ENCODE measurements at regions not wholly inside any gene's neighbourhood (a gene's known extent, or its start where the extent isn't known, plus 50 kb on each side); places are given as distances from the start of the nearest gene placed in this dataset.

DNA sequence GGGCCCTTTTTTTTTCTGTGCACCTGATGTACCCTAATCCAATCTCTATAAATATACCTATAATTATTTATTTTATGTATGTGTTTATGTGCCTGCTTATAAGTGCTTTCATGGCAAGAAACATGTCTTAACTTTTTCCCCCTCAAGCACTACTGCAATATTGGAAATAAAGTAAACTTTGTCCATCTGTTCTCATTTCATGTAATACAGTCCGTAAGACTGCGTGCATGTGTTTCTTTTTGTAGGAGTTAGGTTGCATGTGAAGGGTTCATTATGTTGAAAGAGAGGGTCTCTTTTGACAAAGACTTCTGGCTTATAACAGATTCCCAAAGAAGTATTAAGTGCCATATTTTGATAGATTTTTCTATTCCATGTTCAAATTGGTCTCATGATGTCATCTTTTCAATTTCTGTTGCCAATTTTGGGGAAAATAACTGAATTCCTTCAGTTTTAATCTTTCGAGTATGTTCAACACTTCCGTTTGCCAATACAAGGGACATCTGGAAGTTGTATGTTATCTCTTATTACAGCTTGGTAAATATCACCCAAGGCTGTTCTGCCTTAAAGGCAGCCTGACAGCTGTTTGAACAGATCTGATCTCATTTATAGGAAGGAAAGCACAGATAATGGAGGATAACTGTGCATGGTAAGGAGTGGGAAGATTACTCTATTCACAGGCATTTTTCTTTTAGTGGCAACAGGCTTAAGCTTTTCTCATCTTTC is 273.1 kb upstream of the SGO1 start:
- intact Hi-C loops (cut with micrococcal nuclease), result no loop called here
- BruUV-seq (replicated peaks), result no TSS peak
- ChIA-PET CTCF (interaction anchor here (0.7 kb wide), 1 partner anchor 48 kb away, joined by 3 read pairs; no protein-coding TSS in a partner anchor), POLR2A (no interaction called here)
- TF ChIP-seq, protein P1, sequence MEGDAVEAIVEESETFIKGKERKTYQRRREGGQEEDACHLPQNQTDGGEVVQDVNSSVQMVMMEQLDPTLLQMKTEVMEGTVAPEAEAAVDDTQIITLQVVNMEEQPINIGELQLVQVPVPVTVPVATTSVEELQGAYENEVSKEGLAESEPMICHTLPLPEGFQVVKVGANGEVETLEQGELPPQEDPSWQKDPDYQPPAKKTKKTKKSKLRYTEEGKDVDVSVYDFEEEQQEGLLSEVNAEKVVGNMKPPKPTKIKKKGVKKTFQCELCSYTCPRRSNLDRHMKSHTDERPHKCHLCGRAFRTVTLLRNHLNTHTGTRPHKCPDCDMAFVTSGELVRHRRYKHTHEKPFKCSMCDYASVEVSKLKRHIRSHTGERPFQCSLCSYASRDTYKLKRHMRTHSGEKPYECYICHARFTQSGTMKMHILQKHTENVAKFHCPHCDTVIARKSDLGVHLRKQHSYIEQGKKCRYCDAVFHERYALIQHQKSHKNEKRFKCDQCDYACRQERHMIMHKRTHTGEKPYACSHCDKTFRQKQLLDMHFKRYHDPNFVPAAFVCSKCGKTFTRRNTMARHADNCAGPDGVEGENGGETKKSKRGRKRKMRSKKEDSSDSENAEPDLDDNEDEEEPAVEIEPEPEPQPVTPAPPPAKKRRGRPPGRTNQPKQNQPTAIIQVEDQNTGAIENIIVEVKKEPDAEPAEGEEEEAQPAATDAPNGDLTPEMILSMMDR (IDR thresholded peaks at IDR 0.05; ENCODE audit: unreplicated experiment), result no peak
- DNase-seq (ENCODE audit: unreplicated experiment), result no peak
- H3K36me3 Mint-ChIP-seq (ENCODE audit: insufficient read depth, unreplicated experiment), result no peaks in the 10 kb centered on the region
- H3K4me3 Mint-ChIP-seq (ENCODE audit: unreplicated experiment), result no peak overlapping the region
- H3K27me3 Mint-ChIP-seq (ENCODE audit: insufficient read depth, unreplicated experiment), result no peaks in the 10 kb centered on the region
- H3K9me3 Mint-ChIP-seq (ENCODE audit: unreplicated experiment), result peaks cover 10% of the 10 kb centered on the region
- no peak overlapping the region for H3K27ac Mint-ChIP-seq (ENCODE audit: low read depth, unreplicated experiment)
- no peaks in the 10 kb centered on the region for H3K4me1 Mint-ChIP-seq (ENCODE audit: insufficient read depth, unreplicated experiment)

GRCh38 chr3:20456511-20456910 is 270.5 kb upstream of the SGO1 start:
- H3K27ac Mint-ChIP-seq (ENCODE audit: low read depth, unreplicated experiment), result no peak overlapping the region
- no peaks in the 10 kb centered on the region for H3K27me3 Mint-ChIP-seq (ENCODE audit: insufficient read depth, unreplicated experiment)
- no TSS peak for BruUV-seq (replicated peaks)
- no peaks in the 10 kb centered on the region for H3K9me3 Mint-ChIP-seq (ENCODE audit: unreplicated experiment)
- no peaks in the 10 kb centered on the region for H3K36me3 Mint-ChIP-seq (ENCODE audit: insufficient read depth, unreplicated experiment)
- ChIA-PET CTCF (interaction anchor here (0.7 kb wide), 1 partner anchor 1454 kb away, joined by 3 read pairs; no protein-coding TSS in a partner anchor), POLR2A (interaction anchor here (0.8 kb wide), 1 partner anchor 1886 kb away, joined by 4 read pairs; no protein-coding TSS in a partner anchor)
- no peak for DNase-seq (ENCODE audit: unreplicated experiment)
- H3K4me1 Mint-ChIP-seq (ENCODE audit: insufficient read depth, unreplicated experiment), result no peaks in the 10 kb centered on the region
- H3K4me3 Mint-ChIP-seq (ENCODE audit: unreplicated experiment), result no peak overlapping the region
- TF ChIP-seq, protein P1 (IDR thresholded peaks at IDR 0.05; ENCODE audit: unreplicated experiment), result no peak
- intact Hi-C loops (cut with micrococcal nuclease), result no loop called here

- no peak for DNase-seq (ENCODE audit: unreplicated experiment)
- no peaks in the 10 kb centered on the region for H3K36me3 Mint-ChIP-seq (ENCODE audit: insufficient read depth, unreplicated experiment)
- no peaks in the 10 kb centered on the region for H3K27me3 Mint-ChIP-seq (ENCODE audit: insufficient read depth, unreplicated experiment)
- intact Hi-C loops (cut with micrococcal nuclease), result no loop called here
- no peaks in the 10 kb centered on the region for H3K4me1 Mint-ChIP-seq (ENCODE audit: insufficient read depth, unreplicated experiment)
- ChIA-PET CTCF (interaction anchor here (0.9 kb wide), 1 partner anchor 29 kb away, joined by 3 read pairs; no protein-coding TSS in a partner anchor), POLR2A (interaction anchor here (0.6 kb wide), 1 partner anchor 233 kb away, joined by 3 read pairs; no protein-coding TSS in a partner anchor)
- H3K4me3 Mint-ChIP-seq (ENCODE audit: unreplicated experiment), result no peak overlapping the region
- TF ChIP-seq, protein P1 (IDR thresholded peaks at IDR 0.05; ENCODE audit: unreplicated experiment), result no peak
- no peak overlapping the region for H3K27ac Mint-ChIP-seq (ENCODE audit: low read depth, unreplicated experiment)
- BruUV-seq (replicated peaks), result no TSS peak
- H3K9me3 Mint-ChIP-seq (ENCODE audit: unreplicated experiment), result no peaks in the 10 kb centered on the region
Observed at GRCh38 chr3:20451170-20451569, 265.2 kb upstream of the SGO1 start.

DNA sequence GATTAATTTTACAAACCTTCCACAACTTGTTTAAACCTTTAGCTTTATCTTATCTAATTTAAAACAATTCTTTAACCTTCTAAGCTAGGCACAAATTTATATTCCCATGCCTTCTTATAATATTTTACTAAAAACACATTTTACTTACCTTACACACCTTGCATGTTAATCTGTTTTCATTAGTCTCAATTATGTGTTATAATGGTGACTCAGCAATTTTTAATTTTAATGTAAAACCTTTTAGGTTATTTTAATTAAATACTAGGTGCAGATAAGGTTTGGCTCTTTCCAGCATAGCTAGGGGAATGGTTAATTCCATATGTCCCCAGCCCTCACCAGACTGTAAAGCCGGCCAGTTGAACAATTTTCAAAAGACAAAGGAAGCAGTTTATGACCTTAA is 264.6 kb upstream of the SGO1 start:
- H3K4me3 Mint-ChIP-seq (ENCODE audit: unreplicated experiment), result no peak overlapping the region
- intact Hi-C loops (cut with micrococcal nuclease), result no loop called here
- no peak overlapping the region for H3K27ac Mint-ChIP-seq (ENCODE audit: low read depth, unreplicated experiment)
- POLR2A ChIA-PET, result interaction anchor here (0.6 kb wide), 1 partner anchor 232 kb away, joined by 3 read pairs; no protein-coding TSS in a partner anchor
- DNase-seq (ENCODE audit: unreplicated experiment), result no peak
- no peaks in the 10 kb centered on the region for H3K27me3 Mint-ChIP-seq (ENCODE audit: insufficient read depth, unreplicated experiment)
- no TSS peak for BruUV-seq (replicated peaks)
- no peaks in the 10 kb centered on the region for H3K4me1 Mint-ChIP-seq (ENCODE audit: insufficient read depth, unreplicated experiment)
- CTCF ChIA-PET, result interaction anchor here (0.9 kb wide), 1 partner anchor 28 kb away, joined by 3 read pairs; no protein-coding TSS in a partner anchor
- TF ChIP-seq, protein P1 (IDR thresholded peaks at IDR 0.05; ENCODE audit: unreplicated experiment), result no peak
- H3K9me3 Mint-ChIP-seq (ENCODE audit: unreplicated experiment), result no peaks in the 10 kb centered on the region
- no peaks in the 10 kb centered on the region for H3K36me3 Mint-ChIP-seq (ENCODE audit: insufficient read depth, unreplicated experiment)
